NCI-H748 treated with DMSO at 0.1 percent for 48 hours (cell line): ENCODE measurements at regions not wholly inside any gene's neighbourhood (a gene's known extent, or its start where the extent isn't known, plus 50 kb on each side); places are given as distances from the start of the nearest gene placed in this dataset.
A peak's percentile ranks its signal among the peaks of the same experiment; 100 is the strongest.

Source experiments
- DNase-seq: peaks from one replicate; lab custom pipeline; 2025; lab: John Stamatoyannopoulos, UW

GRCh38 chr2:143918465-143918989 lies 601.4 kb downstream of the ZEB2 start:
- DNase-seq, result no peak

GRCh38 chr2:143916781-143917180 lies 603.1 kb downstream of the ZEB2 start:
- DNase-seq, result no peak

GRCh38 chr2:143909577-143910353 lies 610.2 kb downstream of the ZEB2 start:
- DNase-seq, result no peak

GRCh38 chr2:143908843-143909242 lies 611.1 kb downstream of the ZEB2 start:
- peak; percentile 30 for DNase-seq

- no peak for DNase-seq
Observed at GRCh38 chr2:143907801-143908200, 612.1 kb downstream of the ZEB2 start.

GRCh38 chr2:143906850-143907249 lies 613.1 kb downstream of the ZEB2 start:
- DNase-seq, result no peak

GRCh38 chr2:143905587-143905986 lies 614.3 kb downstream of the ZEB2 start:
- DNase-seq, result no peak

- DNase-seq, result no peak
Observed at GRCh38 chr2:143903172-143903856, 616.6 kb downstream of the ZEB2 start.

- no peak for DNase-seq
Observed at GRCh38 chr2:143901185-143901842, 618.6 kb downstream of the ZEB2 start.

GRCh38 chr2:143899987-143900386 lies 619.9 kb downstream of the ZEB2 start:
- DNase-seq, result no peak

- no peak for DNase-seq
Observed at GRCh38 chr2:143893371-143893770, 626.5 kb downstream of the ZEB2 start.

- DNase-seq, result peak; percentile 68
Observed at GRCh38 chr2:143891879-143892308, 628.0 kb downstream of the ZEB2 start.

GRCh38 chr2:143890798-143891197 lies 629.1 kb downstream of the ZEB2 start:
- no peak for DNase-seq

- no peak for DNase-seq
Observed at GRCh38 chr2:143889216-143889615, 630.7 kb downstream of the ZEB2 start.

- DNase-seq, result no peak
Observed at GRCh38 chr2:143885461-143885860, 634.5 kb downstream of the ZEB2 start.

GRCh38 chr2:143881246-143881645 lies 638.7 kb downstream of the ZEB2 start:
- peak; percentile 41 for DNase-seq

GRCh38 chr2:143877876-143878530 lies 641.9 kb downstream of the ZEB2 start:
- peak; percentile 52 for DNase-seq

GRCh38 chr2:143877056-143877455 lies 642.9 kb downstream of the ZEB2 start:
- DNase-seq, result no peak

- no peak for DNase-seq
Observed at GRCh38 chr2:143875295-143876233, 644.4 kb downstream of the ZEB2 start.

- DNase-seq, result no peak
Observed at GRCh38 chr2:143873886-143874285, 646.0 kb downstream of the ZEB2 start.

GRCh38 chr2:143870696-143871095 lies 649.2 kb downstream of the ZEB2 start:
- no peak for DNase-seq
